CD1c-positive myeloid dendritic cell (primary cell): ENCODE measurements at regions not wholly inside any gene's neighbourhood (a gene's known extent, or its start where the extent isn't known, plus 50 kb on each side); places are given as distances from the start of the nearest gene placed in this dataset.

Experiments used
- DNase-seq: peaks from one replicate; pipeline ENCODE4 v3.0.0-alpha.2; 2016; ENCODE audit errors: extremely low spot score

DNA sequence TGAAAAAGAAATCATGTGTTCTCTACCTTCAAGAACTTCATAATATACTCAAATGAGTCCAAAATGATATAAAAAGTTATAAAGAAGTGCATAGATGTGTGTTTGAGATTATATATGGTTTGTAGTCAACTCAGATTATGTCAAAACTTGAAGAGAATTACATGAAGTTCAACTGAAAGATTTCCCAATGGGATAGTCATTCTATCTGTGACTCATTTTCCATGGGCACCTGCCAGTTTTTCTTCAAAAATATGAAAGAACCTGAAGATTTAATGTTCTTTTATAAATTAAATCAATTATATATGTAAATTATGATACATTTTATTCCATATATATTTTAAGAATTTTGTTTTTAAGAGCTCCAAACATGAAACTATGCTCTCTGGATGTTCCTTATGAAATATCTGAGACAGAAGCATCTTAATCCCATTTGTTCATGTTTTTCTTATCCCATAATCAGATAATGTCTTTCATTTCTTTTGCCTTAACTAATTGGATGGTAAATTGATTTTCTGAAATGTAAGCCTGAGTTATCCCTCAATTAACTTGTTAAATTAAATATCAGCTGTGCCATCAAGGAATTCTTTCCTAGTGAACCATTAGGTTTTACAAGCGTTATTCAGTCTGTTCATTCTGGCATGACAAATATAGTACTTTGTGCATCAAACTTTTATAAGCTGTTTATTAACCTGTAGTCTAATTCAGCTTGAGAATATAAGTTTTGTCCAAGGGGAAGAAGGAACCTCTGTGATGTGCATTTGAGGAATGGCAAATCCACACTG is 387.1 kb downstream of the IPMK start:
- DNase-seq, result no peak

DNA sequence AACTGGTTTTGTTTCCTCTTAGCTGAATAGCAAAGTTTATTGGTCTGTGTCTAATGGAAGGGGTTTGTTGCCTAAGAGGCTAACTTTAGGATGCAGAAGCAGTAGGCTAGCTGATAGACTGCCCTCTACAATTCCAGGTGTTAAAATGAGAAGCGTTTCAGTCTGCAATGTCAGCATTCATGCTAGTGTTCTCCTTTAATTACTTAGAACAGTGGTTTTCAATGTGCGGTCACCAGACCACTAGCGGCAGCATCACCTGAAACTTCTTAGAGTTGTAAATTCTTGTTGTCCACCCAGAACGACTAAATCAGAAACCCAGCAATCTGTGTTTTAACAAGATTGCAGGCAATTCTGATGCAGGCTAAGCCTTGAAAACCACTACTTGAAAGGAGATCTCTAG is 392.9 kb downstream of the IPMK start:
- no peak for DNase-seq

DNA sequence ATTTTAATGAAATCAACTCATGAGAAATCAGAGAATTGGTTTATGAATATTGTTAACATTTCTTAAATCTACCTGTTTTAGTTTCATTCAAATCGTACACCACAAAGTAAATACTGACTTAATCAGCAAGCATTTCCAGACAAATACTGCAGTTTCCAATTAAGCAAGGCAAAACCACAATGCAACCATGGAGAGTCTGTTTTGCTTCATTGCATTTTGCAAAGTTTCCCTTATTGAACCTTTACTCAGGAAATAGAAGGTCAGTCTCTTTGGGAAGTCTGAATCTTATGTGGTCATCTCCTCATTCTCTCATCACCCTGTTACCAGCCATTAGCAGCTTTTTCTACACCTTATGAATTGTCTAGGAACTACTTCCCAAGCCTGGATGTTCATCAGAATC is 400.5 kb downstream of the IPMK start:
- no peak for DNase-seq

DNA sequence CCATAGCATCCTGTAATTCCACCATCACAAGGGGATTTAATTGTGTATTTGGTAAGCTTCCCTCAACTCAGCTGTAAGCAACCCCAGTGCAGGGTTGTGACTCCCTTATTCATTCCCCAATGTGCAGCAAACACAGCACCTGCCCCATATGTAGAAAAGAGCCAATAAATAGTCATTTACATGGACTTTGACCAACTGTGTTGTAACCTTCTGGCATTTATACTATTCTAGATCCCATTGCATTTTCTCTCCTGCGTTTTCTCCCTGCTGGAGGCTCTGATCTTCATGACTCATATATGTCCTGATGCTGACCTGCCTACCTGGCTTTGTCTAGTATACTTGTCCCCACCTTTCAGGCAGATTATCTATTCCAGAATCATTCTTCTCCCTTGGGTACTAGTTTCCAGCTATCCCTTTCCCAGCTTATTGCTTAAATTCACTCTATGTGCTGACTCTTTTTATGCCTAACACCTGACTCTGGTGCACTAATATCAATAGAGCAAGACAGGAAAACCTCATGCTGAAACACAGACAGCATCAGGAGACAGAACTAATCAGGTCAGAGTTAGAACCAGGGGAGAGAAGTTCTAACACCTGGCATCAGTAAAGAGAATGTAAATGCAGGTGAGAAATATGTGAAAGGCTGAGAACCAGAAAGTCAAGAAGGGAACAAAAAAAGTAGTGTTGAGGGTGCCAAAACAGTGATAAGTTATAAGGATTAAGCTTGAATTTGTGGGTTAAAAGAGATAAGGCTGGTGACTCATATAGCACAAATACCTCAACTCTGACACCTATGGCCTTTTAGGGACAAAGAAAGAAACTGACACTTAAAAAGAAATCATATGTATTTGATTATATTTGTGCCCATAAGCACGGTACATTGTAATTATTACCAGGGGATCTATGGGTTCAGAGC is 402.7 kb downstream of the IPMK start:
- no peak for DNase-seq

DNA sequence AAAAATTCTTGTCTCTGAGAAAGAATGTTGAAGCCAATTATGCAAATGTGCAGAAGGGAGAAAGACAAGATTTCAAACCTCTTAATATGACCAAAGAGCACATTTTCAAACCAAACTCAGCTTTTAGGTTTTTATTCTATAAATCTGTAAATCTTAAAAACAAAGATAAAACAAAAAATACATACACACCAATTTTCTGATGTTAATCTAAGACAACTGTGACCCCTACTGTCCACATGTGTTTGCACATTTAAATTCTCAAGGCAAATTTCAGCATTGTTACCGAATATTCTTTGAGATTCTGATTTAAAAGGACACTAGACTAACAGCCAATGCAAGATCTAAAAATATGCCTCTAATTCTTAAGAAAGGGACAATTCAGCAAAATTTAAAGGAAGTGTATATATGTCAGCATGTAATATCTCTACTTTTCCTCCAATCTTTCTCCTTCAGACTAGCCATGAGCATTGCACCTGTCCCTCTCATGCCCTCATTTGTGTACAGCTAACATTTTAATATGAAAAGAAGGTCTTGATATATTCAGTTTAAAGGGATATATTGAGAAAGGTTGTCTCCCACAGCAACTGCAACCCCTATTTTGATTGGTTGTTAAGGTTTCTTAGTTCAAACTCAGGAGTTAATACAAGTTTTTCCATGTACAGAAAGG is 417.9 kb downstream of the IPMK start:
- DNase-seq, result no peak

DNA sequence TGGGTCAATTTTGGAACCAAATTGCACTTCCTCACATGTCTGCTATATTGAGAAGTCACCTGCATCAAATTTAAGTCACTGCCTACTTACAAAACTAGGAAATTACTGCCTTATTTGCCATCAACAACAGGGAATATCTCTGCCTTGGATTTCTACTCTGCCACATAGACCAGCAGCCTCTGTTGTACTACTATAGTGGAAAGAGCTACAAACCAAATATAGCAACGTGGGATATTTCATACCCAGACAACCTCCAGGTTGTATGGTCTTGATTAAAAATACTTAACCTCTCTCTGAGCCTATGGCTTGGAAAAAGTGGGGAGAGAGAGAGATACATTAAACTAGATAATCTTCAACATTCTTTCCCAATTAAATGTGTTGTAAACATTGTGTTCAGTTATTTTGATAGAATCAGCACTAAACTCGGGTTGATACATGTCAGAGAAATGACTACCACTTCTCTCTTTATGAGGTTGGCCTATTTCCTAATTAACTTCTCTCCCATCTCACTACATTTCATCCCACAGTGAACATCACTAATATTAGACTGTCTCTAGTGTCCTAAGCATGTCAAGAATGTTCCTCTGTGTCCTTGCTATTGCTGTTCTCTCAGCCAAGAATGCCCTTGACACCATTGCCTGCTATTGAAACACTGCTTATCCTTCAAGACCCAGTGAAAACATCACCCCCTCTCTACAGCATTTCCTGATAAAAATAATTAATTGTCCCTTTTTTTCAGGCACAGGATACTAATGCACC is 421.2 kb downstream of the IPMK start:
- DNase-seq, result no peak

DNA sequence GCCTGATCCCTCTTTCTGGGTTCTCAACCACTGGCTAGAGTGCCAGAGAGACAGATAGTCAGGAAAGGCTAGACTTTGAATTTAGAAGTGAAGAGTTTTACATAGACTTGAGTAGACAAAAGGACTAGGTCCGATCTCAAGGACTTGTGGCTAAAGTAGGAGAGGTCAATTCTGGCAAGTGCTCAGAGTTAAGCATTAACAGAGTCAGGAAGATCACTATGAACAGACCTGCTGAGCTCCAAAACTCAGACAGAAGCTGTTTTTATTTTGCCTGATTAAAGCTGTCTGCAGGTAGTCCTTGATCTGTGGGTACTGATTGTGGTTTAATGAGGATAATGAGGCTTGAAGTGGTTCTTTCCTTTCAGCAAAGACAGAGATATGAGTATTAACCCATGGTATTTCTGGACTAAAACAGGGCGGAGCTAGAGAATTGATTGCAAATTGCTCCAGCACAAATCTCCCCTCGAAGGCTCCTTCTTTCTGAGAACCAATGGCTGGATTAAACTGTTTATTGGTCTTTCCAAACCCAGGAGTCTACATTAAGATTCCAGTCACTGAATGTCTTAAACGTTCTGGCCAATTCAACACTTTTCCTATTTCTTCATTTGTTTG is 423.2 kb downstream of the IPMK start:
- no peak for DNase-seq

DNA sequence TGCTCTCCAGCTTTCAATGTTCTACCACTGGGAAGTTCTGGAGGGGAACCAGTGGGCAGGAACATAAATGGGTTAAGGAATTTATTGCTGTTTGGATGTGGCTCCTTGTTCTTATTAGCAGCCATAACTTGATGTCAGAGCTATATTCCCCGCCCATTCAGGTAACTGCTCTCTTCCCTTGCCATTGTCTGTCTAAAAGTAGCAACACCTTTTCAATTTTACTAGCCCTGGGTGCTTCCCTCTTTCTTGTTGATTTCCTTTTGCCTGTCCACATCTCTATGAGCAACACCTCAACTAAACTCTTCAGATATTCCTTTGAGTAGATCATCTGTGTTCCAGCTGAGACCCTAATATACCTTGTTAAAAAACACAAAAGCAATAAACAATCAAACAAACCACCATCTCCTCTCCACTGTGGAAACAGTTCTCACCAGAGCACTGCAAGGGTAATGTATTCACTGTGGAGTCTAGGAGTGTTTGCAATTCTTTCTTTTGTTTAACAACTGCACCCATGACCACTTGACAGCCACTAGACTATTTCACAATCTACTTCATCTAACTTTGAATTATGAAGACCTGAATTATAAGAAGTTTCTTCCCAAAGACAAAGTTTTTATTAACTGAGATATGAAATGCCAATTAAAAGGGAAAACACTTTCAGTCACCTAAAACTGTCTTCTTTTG is 436.7 kb downstream of the IPMK start:
- DNase-seq, result no peak

DNA sequence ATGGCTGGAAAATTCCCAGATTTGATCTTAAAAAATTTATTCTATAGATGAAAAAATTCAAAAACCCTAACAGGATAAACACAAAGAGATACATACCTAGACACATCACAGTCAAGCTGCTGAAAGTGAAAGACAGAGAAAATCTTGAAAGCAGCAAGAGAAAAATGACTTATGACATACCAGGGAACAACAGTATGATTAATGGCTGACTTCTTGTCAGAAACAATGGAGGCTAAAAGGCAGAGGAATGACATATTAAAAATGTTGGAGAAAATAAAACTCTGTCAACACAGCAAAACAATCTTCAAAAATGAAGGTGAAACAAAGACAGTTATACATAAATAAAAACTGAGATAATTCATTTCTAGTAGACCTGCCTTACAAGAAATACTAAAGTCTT is 442.7 kb downstream of the IPMK start:
- DNase-seq, result no peak

DNA sequence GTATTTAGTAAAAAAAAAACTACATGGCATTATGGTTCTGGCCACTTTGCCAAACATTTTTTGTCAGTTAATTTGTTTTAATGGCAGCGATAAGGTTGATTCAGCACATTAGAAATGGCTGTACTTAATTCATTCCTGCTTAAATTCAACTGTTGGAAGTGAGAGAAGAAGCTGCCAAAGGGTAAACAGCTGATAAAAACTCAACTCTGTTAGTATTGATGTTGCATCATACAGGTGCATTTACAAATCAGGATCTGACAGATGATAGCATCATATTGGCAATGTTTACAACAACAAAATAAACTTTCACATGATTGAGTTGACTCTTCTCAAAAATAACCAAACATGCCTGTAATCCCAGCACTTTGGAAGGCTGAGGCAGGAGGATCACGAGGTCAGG is 444.3 kb downstream of the IPMK start:
- DNase-seq, result no peak

DNA sequence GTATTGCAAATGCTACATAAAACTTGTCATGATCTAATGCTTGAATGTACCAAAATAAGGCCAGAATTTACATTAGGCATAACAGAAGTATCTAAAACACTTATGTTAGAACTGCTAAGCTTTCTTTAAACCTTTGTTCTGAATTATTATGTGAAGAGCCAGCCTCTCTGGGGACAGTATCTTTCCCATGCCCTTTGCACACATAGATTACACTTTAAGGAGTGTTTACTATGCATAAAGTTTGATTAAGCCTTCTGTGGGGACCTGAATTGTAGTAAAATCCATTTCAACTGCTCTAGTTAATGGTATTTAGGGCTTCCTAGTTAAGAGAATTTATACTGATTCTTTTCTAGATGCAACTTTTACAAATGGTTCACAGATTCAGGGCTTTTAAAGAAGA is 444.7 kb downstream of the IPMK start:
- DNase-seq, result no peak

DNA sequence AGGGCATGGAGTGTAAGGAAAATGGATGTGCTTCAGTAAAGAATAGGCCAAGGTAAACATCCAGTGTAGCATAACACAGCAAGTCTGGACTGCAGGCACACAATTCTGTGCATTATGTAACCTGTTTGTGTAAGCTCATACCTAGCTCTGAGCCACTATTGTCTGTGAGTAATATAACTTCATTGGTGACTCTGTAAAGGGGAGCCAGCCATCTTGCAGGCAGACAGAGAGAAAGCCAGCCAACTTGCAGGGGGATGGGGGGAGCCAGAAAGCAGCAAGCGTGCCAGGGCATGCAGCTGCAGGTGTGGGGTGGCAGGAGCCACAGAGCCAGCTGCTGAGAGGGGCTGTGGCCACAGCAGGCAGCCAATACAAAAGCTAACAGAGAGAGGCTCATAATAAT is 449.2 kb downstream of the IPMK start:
- no peak for DNase-seq

DNA sequence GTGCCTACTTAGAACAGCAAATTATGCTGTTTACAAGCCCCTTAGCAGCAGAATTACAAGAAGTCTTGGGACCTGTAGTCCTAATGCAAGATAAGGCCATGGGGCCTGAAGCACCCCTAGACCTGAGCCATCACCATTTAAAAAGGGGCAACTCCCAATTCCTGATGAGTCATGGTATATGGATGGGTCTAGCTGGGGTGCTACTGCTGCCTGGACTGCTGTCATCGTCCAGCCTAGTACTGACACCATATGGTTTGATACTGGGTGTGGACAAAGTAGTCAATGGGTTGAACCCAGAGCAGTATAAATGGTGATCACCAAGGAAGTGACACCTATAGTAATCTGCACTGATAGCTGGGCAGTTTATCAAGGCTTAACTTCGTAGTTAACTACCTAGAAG is 450.0 kb downstream of the IPMK start:
- no peak for DNase-seq

DNA sequence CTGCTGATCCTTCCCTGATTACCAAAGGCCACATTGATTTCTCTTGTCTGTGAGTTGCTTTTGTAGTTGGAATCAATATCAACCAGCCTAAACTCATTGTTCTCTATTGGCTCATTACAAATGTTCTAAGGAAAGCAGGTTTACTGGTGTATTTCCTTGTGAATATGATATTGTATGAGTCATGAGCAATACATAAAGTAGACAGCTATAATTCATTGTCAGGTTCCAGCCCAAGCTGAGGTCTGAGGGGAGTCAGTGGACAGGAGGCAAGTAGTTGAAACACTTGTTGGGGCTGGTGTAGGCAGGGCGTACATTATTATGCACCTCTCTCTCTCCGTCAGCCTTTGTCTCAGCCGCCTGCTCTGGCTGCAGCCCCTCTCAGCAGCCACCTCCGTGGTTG is 451.7 kb downstream of the IPMK start:
- DNase-seq, result no peak

DNA sequence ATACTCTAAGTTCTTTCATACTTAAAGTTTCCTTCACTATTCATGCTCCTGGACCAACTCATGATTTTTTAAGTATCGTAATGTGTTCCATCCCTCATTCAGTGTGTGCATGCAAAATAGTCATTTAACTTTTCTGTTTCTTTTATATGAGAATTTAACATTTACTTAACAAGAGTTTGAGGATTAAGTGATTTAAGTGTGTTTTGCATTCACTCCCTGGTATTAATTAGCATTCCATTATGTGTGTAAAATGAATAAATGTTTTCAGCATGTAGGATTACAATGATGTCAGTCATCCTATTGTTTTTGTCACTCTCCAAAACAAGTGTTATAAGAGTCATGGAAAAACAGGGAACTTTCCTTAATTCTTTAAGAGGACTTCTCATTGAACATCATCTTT is 457.7 kb downstream of the IPMK start:
- DNase-seq, result no peak

DNA sequence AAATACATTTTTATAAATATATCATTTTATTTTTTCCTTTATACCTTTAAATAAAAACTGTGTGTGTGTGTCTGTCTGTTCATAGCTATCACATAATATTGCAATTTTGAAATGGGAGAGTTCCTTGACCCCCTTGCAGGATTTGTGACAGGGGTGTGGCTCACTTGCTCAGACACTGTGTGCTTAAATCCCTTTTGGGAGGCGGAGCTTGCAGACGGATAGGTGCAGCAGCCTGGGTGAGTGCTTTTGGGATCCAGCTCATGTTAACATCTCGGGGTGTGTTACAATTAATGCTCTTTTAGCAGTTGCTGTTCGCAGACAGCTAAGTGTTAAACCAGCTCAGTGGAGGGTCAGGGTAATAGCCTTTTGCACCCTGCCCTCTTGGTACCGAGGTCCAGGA is 459.8 kb downstream of the IPMK start:
- DNase-seq, result no peak

DNA sequence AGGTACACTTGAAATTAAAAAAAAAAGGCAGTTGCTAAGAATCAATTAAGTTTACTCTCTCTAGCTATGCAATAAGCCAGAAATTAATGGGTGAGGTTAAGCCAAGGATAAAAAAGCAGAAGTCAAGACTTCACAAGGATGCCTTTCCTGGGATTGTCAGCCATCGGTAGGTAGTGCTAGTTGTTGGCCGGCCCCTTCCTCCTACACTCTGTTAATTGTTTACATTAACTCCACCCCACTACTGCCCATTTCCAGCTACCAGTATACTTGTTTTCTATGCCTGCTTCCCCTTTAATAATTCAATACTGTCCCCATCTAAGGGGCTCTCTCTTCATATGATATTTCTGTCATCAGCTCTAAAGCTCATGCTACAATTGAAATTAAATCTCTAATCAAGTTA is 461.0 kb downstream of the IPMK start:
- no peak for DNase-seq

DNA sequence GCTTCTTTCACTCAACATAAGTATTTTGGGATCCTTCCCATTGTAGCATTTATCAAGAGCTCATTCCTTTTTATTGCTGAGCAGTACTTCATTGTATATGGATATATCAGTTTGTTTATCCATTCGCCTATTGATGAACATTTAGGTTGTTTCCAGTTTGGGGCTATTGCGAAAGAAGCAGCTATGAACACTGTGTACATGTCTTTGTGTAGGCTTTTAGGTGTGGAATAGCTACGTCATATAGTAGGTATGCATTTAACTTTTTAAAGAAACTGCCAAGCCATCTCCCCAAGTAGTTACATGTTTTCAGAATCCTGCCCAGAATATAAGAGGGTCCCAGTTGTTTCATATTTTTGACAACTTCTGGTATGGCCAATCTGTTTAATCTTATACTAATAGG is 468.1 kb downstream of the IPMK start:
- no peak for DNase-seq

DNA sequence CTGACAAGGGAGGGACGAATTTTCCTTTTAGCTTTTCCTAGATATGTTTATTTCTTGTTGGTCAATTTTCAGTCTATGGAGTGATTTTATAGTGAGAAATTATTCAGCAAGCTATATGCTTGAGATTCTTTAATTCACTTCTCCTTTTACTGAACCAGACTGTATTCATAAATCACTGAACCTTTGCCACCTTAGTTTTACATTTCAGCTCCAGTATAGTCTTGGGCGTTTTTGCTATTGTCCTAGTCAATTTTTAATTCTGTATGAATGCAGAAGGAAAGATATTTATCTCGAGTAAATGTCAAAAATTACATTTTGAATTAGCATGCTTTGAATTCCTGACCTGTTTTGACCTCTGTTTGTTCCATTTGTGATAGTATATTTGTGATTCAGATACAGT is 468.9 kb downstream of the IPMK start:
- no peak for DNase-seq

DNA sequence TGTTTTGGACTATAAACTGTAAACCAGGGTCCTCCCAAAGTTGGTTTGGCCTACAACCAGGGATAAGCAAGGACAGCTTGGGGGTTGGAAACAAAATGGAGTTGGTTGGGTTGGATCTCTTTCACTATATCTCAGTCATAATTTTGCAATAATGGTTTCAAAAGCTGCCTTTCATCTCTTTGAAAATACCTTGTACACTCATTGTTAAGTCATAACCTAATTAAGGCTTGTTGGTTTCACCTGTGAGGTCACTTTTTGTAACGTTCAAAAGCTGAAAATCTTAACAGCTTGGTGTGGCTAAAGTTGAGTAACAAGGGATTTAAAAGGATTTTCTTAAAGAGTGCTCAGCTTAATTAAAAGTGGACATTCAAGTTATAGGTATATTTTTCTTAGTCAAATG is 476.1 kb downstream of the IPMK start:
- no peak for DNase-seq

DNA sequence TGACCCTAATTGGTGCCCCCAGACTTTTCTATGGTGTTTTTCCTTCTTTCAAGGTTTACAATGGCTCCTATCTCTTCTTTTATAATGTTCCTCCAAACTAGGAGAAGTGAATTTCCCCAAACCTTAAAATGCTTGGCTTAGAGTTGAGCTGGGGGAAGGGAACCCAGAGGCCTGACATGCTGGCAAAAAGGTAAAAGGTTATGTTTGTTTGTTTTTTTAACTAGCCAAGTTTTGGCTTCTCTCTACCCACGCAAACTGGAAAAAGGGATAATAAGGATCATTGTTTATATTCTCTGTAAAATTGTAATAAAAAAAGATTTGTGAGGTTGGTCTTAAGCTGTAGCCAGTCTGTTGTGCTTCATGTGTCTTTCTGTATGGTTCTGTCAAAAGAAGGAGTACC is 477.0 kb downstream of the IPMK start:
- no peak for DNase-seq
